ENCODE measurements at regions not wholly inside any gene's neighbourhood (a gene's known extent, or its start where the extent isn't known, plus 50 kb on each side); places are given as distances from the start of the nearest gene placed in this dataset.

DNA sequence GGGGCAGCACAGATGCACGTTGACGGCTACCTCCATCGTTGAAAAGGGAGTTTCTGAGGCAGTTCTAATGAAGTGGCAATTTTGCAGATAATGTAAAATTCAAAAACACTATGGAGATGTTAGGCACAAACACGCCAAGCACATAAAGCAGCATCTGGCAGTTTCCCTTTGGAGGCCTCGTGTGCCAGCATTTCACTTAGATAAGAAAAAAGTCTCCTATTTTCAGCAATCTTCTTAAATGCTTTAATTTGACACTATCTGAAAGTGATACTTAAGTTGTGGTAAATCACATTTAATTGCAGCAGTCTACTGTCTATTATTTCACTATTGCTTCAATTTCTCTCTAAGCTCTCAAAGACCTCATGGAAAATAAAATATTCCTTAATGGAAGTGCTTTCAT is 125.3 kb upstream of the PROKR2 start:
- Histone ChIP-seq H3K23ac (ENCODE audit: low read length in 2 of 2) (no peak overlapping the region), H2BK15ac (ENCODE audit: low read depth, poor library complexity, severe bottlenecking) (no peak overlapping the region), H4K8ac (ENCODE audit: low read length) (no peak overlapping the region), H2BK12ac (ENCODE audit: low read length in 2 of 2) (no peak overlapping the region), H3K27ac (ENCODE audit: low read length, poor library complexity, severe bottlenecking) (no peak overlapping the region), H3K4me2 (ENCODE audit: low read length, poor library complexity, severe bottlenecking) (no peak overlapping the region), H3K9ac (ENCODE audit: low read length) (no peak overlapping the region), H2AK5ac (ENCODE audit: low read length, severe bottlenecking) (no peak overlapping the region), H3K4me3 (ENCODE audit: insufficient read depth in 1 of 2, low read depth in 1 of 2, low read length in 2 of 2) (no peak overlapping the region), H3K4me1 (ENCODE audit: control insufficient read depth, insufficient read depth, low read depth, low read length) (no peaks in the 10 kb centered on the region), H3K14ac (ENCODE audit: low read length in 2 of 2) (no peak overlapping the region), H2BK5ac (ENCODE audit: low read depth, low read length, poor library complexity, severe bottlenecking) (no peak overlapping the region), H3K79me1 (replicated peaks; ENCODE audit: low read length, poor library complexity, severe bottlenecking) (no peaks in the 10 kb centered on the region), H4K91ac (ENCODE audit: low read length) (no peak overlapping the region), H3K27me3 (ENCODE audit: control insufficient read depth in 1 of 2, insufficient read depth in 1 of 2, low read length in 2 of 2) (peaks cover 5 to 19% of the 10 kb centered on the region in 2 experiments), H3K9me3 (ENCODE audit: control insufficient read depth, low read length) (no peaks in the 10 kb centered on the region), H3K36me3 (ENCODE audit: control insufficient read depth in 1 of 2, insufficient read depth in 2 of 2, low read depth in 1 of 2, low read length in 2 of 2) (no peaks in the 10 kb centered on the region), H3K18ac (ENCODE audit: low read depth in 1 of 2, low read length in 2 of 2) (no peak overlapping the region), H3K4ac (ENCODE audit: low read depth in 1 of 2, low read length in 2 of 2) (no peak overlapping the region), H2AFZ (ENCODE audit: low read depth, low read length) (no peak overlapping the region), H2BK120ac (ENCODE audit: low read depth, low read length) (no peak overlapping the region)
- DNase-seq = no peak
- WGBS = 90% methylated on average over 5 of the region's 5 CpGs

DNA sequence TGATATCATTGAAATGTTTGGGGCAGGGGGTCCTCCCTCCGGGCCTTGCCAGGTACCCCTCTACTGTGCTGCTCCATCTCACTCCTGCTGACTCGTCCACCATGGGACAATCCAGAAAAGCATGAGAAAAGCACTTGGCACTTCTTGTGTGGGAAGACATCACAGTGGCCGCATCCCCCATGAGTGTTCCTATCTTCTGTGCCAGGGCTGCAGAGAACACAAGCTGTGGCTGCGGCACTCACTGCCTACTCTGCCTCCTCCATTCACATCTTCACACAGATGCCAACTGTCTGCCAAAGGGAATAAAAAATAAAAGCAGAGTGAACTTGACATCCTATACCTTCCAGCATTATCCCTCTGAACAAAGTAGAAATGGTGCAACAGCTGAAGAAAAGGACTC is 117.4 kb upstream of the PROKR2 start:
- no peak overlapping the region for H2BK5ac ChIP-seq (ENCODE audit: low read depth, low read length, poor library complexity, severe bottlenecking)
- no peak overlapping the region for H2AK5ac ChIP-seq (ENCODE audit: low read length, severe bottlenecking)
- no peaks in the 10 kb centered on the region for H3K79me1 ChIP-seq (replicated peaks; ENCODE audit: low read length, poor library complexity, severe bottlenecking)
- DNase-seq = no peak
- H3K4me3 ChIP-seq (ENCODE audit: insufficient read depth in 1 of 2, low read depth in 1 of 2, low read length in 2 of 2) = no peak overlapping the region
- no peak overlapping the region for H3K23ac ChIP-seq (ENCODE audit: low read length in 2 of 2)
- no peak overlapping the region for H4K8ac ChIP-seq (ENCODE audit: low read length)
- no peaks in the 10 kb centered on the region for H3K36me3 ChIP-seq (ENCODE audit: control insufficient read depth in 1 of 2, insufficient read depth in 2 of 2, low read depth in 1 of 2, low read length in 2 of 2)
- no peak overlapping the region for H3K14ac ChIP-seq (ENCODE audit: low read length in 2 of 2)
- H2BK15ac ChIP-seq (ENCODE audit: low read depth, poor library complexity, severe bottlenecking) = no peak overlapping the region
- H3K9ac ChIP-seq (ENCODE audit: low read length) = no peak overlapping the region
- no peak overlapping the region for H3K18ac ChIP-seq (ENCODE audit: low read depth in 1 of 2, low read length in 2 of 2)
- peaks cover 0 to 8% of the 10 kb centered on the region in 2 experiments for H3K27me3 ChIP-seq (ENCODE audit: control insufficient read depth in 1 of 2, insufficient read depth in 1 of 2, low read length in 2 of 2)
- no peak overlapping the region for H2BK12ac ChIP-seq (ENCODE audit: low read length in 2 of 2)
- no peak overlapping the region for H4K91ac ChIP-seq (ENCODE audit: low read length)
- no peaks in the 10 kb centered on the region for H3K9me3 ChIP-seq (ENCODE audit: control insufficient read depth, low read length)
- no peak overlapping the region for H3K4me2 ChIP-seq (ENCODE audit: low read length, poor library complexity, severe bottlenecking)
- no peaks in the 10 kb centered on the region for H3K4me1 ChIP-seq (ENCODE audit: control insufficient read depth, insufficient read depth, low read depth, low read length)
- H3K27ac ChIP-seq (ENCODE audit: low read length, poor library complexity, severe bottlenecking) = no peak overlapping the region
- no peak overlapping the region for H2BK120ac ChIP-seq (ENCODE audit: low read depth, low read length)
- H2AFZ ChIP-seq (ENCODE audit: low read depth, low read length) = no peak overlapping the region
- 79% methylated on average over 4 of the region's 4 CpGs for WGBS
- H3K4ac ChIP-seq (ENCODE audit: low read depth in 1 of 2, low read length in 2 of 2) = no peak overlapping the region

DNA sequence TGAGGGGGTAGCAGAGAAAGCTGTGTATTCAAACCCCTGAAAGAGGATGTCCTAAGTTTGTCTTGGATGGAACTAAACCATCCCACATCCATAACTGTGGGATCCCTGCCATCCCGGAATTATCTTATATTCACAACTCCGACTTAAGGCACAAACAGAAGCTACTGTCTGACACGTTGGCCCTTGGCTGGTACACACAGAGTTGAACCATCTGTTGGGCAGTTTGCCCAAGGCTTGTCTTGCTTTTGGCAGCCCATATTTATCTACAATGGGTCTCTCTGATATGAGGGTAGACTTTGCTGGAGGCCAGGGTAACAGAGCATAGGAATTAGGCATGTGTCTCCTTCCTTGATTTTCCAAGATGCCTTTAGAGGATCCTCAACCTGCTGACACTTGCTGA is 116.6 kb upstream of the PROKR2 start:
- H3K27me3 ChIP-seq (ENCODE audit: control insufficient read depth in 1 of 2, insufficient read depth in 1 of 2, low read length in 2 of 2) = peaks cover 0 to 8% of the 10 kb centered on the region in 2 experiments
- H3K4ac ChIP-seq (ENCODE audit: low read depth in 1 of 2, low read length in 2 of 2) = no peak overlapping the region
- DNase-seq = no peak
- WGBS = 86% methylated on average over 3 of the region's 3 CpGs
- H3K23ac ChIP-seq (ENCODE audit: low read length in 2 of 2) = no peak overlapping the region
- no peaks in the 10 kb centered on the region for H3K4me1 ChIP-seq (ENCODE audit: control insufficient read depth, insufficient read depth, low read depth, low read length)
- no peak overlapping the region for H3K9ac ChIP-seq (ENCODE audit: low read length)
- no peak overlapping the region for H3K4me2 ChIP-seq (ENCODE audit: low read length, poor library complexity, severe bottlenecking)
- H3K4me3 ChIP-seq (ENCODE audit: insufficient read depth in 1 of 2, low read depth in 1 of 2, low read length in 2 of 2) = no peak overlapping the region
- H4K91ac ChIP-seq (ENCODE audit: low read length) = no peak overlapping the region
- H2AK5ac ChIP-seq (ENCODE audit: low read length, severe bottlenecking) = no peak overlapping the region
- no peak overlapping the region for H2BK120ac ChIP-seq (ENCODE audit: low read depth, low read length)
- H3K27ac ChIP-seq (ENCODE audit: low read length, poor library complexity, severe bottlenecking) = no peak overlapping the region
- no peak overlapping the region for H3K14ac ChIP-seq (ENCODE audit: low read length in 2 of 2)
- no peak overlapping the region for H4K8ac ChIP-seq (ENCODE audit: low read length)
- no peak overlapping the region for H2BK15ac ChIP-seq (ENCODE audit: low read depth, poor library complexity, severe bottlenecking)
- no peaks in the 10 kb centered on the region for H3K36me3 ChIP-seq (ENCODE audit: control insufficient read depth in 1 of 2, insufficient read depth in 2 of 2, low read depth in 1 of 2, low read length in 2 of 2)
- no peak overlapping the region for H3K18ac ChIP-seq (ENCODE audit: low read depth in 1 of 2, low read length in 2 of 2)
- H3K9me3 ChIP-seq (ENCODE audit: control insufficient read depth, low read length) = no peaks in the 10 kb centered on the region
- H2BK12ac ChIP-seq (ENCODE audit: low read length in 2 of 2) = no peak overlapping the region
- H2AFZ ChIP-seq (ENCODE audit: low read depth, low read length) = no peak overlapping the region
- H3K79me1 ChIP-seq (replicated peaks; ENCODE audit: low read length, poor library complexity, severe bottlenecking) = no peaks in the 10 kb centered on the region
- no peak overlapping the region for H2BK5ac ChIP-seq (ENCODE audit: low read depth, low read length, poor library complexity, severe bottlenecking)

DNA sequence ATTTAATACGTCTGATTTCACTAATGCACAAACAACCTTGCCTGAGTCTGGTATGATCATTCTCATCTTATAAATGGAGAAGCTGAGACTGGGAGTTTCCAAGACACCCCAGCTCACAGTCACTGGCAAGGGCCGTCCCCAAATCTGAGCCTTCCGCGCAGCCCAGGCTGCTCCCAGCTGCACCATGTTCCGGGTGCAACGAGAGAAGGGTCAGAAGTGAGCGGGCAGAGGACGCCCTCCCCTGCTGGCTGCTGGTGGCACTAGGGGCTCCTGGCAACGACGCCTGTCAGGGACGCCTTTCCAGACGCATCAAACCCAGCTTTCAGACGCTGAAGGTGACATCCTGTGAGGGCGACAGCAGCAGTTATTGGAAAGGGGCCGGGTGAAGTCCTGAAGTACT is 115.3 kb upstream of the PROKR2 start:
- H3K14ac ChIP-seq (ENCODE audit: low read length in 2 of 2) = no peak overlapping the region
- H3K4me1 ChIP-seq (ENCODE audit: control insufficient read depth, insufficient read depth, low read depth, low read length) = no peaks in the 10 kb centered on the region
- no peak overlapping the region for H3K4me3 ChIP-seq (ENCODE audit: insufficient read depth in 1 of 2, low read depth in 1 of 2, low read length in 2 of 2)
- DNase-seq = no peak
- WGBS = 86% methylated on average over 15 of the region's 15 CpGs
- peaks cover 0 to 8% of the 10 kb centered on the region in 2 experiments for H3K27me3 ChIP-seq (ENCODE audit: control insufficient read depth in 1 of 2, insufficient read depth in 1 of 2, low read length in 2 of 2)
- H2BK5ac ChIP-seq (ENCODE audit: low read depth, low read length, poor library complexity, severe bottlenecking) = no peak overlapping the region
- no peak overlapping the region for H4K8ac ChIP-seq (ENCODE audit: low read length)
- H4K91ac ChIP-seq (ENCODE audit: low read length) = no peak overlapping the region
- no peak overlapping the region for H3K9ac ChIP-seq (ENCODE audit: low read length)
- H3K18ac ChIP-seq (ENCODE audit: low read depth in 1 of 2, low read length in 2 of 2) = no peak overlapping the region
- H2BK120ac ChIP-seq (ENCODE audit: low read depth, low read length) = no peak overlapping the region
- H3K9me3 ChIP-seq (ENCODE audit: control insufficient read depth, low read length) = no peaks in the 10 kb centered on the region
- H3K27ac ChIP-seq (ENCODE audit: low read length, poor library complexity, severe bottlenecking) = no peak overlapping the region
- H3K23ac ChIP-seq (ENCODE audit: low read length in 2 of 2) = no peak overlapping the region
- no peak overlapping the region for H3K4me2 ChIP-seq (ENCODE audit: low read length, poor library complexity, severe bottlenecking)
- no peaks in the 10 kb centered on the region for H3K36me3 ChIP-seq (ENCODE audit: control insufficient read depth in 1 of 2, insufficient read depth in 2 of 2, low read depth in 1 of 2, low read length in 2 of 2)
- H2BK12ac ChIP-seq (ENCODE audit: low read length in 2 of 2) = no peak overlapping the region
- no peak overlapping the region for H2BK15ac ChIP-seq (ENCODE audit: low read depth, poor library complexity, severe bottlenecking)
- H3K4ac ChIP-seq (ENCODE audit: low read depth in 1 of 2, low read length in 2 of 2) = no peak overlapping the region
- H2AFZ ChIP-seq (ENCODE audit: low read depth, low read length) = no peak overlapping the region
- H3K79me1 ChIP-seq (replicated peaks; ENCODE audit: low read length, poor library complexity, severe bottlenecking) = no peaks in the 10 kb centered on the region
- no peak overlapping the region for H2AK5ac ChIP-seq (ENCODE audit: low read length, severe bottlenecking)
